HCEC 1CT (cell line): ENCODE measurements at regions not wholly inside any gene's neighbourhood (a gene's known extent, or its start where the extent isn't known, plus 50 kb on each side); places are given as distances from the start of the nearest gene placed in this dataset.
"Not testable (repeated sequence)": the region's sequence is repeated elsewhere in the genome, so short reads cannot be mapped to it uniquely, and the experiment has no call there.

Source experiments
- DNase-seq: peaks from one replicate; pipeline ENCODE4 v3.0.0-alpha.2; 2017

DNA sequence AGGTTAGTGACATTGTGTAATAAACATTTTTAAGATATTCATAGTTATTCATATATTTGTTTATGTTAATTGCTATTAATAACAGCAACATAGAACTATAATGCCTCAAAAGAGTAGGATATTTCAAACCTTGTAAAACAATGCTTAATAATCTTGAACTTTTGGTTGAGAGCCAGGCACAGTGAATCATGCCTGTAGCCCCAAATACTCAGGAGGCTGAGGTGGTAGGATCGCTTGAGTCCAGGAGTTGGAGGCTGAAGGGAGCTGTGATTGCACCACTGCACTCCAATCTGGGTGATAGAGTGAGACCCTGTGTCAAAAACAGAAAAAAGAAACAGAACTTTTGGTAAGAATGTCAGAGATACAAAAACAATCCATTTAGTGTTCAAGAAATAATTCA is 213.9 kb upstream of the SLITRK1 start:
- peak; percentile 48 for DNase-seq

DNA sequence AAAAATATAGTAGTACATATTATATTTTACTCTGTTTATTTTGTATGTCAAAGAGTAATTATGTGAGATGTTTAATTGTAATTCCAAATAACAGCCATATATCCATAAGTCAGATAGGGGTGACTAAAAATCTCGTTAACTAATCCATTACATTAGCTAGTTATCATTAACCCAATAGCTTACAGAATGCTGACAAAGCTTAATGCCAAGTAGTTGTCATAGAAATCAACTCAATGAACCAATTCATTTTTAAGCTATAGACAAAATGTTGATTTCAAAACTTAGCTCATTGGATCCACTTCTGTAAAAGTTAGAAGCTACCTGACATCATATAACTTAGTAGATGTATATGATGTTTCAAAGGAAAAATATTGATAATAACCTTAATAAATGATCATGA is 206.7 kb upstream of the SLITRK1 start:
- DNase-seq: no peak

DNA sequence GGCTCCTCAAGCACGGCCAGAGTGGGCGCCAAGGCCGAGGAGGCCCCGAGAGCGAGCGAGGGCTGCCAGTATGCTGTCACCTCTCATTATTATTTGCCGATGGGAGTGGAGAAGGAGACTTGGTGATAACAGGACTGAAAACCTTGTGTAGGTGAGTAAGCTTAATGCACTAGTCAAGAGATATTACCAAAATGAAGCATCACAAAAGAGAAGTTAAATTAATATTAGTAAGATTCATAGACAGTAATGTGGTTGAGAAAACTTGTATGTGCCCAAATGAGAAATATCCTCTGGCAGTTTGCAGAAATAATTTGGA is 204.5 kb upstream of the SLITRK1 start:
- no peak for DNase-seq

DNA sequence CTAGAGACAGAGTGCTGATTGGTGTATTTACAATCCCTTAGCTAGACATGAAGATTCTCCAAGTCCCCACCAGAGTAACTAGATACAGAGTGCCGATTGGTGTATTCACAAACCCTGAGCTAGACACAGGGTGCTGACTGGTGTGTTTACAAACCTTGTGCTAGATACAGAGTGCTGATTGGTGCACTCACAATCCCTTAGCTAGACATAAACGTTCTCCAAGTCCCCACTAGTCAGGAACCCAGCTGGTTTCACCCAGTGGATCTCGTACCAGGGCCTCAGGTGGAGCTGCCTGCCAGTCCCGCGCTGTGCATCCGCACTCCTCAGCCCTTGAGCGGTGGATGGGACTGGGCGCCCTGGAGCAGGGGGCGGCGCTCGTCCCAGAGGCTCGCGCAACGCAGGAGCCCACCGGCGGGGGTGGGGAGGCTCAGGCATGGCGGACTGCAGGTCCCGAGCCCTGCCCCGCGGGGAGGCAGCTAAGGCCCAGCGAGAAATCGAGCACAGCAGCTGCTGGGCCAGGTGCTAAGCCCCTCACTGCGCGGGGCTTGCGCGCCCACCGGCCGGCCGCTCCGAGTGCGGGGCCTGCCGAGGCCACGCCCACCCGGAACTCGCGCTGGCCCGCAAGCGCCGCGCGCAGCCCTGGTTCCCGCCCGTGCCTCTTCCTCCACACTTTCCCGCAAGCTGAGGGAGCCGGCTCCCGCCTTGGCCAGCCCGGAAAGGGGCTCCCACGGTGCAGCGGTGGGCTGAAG is 204.0 kb upstream of the SLITRK1 start:
- not testable (repeated sequence) for DNase-seq

DNA sequence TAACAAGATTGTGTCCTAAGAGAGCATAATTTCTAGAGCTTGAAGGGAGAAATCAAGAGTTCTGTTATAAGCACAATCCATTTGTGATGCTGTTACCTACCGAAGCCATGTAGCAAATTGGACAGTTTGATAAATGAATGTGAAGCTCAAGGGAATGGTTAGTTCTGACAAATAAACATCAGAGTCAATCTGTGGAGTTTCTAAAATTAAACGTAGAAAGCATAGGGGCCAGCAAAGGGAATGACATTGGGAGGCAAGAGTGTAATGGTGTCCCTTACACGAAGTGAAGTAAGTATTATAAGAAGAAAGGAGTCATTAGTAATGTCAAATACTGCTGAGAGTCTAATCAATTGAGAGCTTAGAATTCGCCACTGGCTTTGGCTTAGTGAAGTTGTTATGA is 200.2 kb upstream of the SLITRK1 start:
- no peak for DNase-seq

DNA sequence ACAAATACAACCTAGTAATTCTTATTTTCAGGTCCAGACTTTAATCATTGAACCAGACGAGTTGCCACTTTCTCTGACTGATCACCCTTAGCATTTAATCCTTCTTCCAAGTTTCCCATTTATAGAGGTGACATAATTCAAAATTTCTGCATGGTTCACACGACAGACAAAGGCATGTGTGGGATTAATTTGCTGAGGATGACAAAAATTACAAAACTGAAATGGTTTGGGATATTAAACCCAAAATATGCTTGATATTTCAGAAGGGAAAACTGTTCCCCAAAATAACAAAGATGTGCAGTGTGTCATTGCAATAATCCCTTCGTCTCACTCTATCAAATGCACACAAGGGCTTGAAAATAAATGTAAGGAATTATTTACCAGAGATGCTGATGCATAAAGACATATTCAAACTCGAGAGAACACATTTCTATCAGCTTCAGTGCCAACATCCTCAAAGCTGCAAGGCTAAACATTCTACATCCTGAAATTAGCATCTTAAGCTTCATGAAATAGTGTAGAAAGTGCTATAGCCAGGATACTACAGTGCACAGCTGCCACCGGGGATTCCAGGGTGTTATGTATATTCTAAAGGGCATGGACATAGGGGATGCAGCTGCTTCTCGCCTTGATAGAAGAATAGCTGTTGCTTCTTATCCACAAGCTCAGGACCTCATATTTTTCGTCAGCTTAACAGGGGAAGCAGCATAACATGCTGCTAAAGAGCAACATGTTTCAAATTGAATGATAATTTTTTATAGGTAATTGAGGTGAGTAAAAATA is 198.7 kb upstream of the SLITRK1 start:
- DNase-seq: no peak

DNA sequence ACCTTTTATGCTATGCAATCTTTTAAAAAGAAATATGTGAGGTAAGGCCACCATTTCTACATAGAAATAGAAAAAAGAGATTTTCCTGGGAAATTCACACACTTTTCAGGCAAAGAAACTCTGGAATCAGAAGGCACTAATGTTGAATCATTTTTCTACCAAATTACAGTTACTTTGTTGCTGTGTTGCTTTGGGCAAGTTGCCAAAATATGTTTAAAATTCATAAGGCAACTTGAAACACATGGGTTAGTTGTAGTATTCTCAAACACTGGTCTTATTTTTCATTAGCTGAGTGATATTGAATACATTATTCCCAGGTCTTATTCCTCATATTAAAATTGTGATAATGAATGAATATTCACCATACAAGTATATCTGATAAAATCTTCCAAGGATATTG is 195.0 kb upstream of the SLITRK1 start:
- DNase-seq: no peak

DNA sequence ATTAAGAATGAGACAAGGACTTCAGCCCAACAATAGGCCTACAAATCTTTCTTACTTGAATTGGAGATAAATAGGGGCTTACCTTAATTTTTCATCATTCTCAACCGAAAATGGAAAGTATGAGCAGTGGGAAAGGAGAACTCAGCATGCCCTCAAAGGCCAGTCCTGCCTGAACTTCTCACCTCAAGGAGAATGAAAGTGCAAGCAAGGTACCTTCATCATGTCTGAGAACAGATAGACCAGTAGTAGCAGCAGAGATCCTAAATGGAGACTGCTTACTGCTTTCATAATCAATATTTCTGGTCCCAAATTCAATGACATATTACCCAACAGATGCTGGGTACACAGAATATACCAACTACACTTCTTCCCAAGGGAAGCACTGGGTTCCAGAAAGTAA is 194.0 kb upstream of the SLITRK1 start:
- no peak for DNase-seq

DNA sequence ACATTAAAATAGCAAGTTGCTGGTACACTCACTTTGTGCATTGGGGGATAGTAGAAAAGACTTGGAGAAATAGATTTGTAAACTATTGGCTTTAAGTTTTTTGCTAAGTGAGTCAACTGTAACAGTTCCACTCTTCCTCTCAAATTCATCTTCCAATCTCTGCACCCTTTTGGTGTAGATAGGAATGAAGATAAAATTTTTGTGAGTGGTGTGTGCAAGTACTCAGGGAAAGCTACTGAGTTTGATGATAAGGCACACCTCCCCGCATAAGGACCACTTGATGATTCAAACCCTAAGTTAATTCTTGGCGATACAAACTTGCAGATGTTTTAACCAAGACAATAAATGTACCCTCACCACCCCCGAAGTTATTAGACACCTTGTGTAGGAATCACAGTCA is 168.3 kb upstream of the SLITRK1 start:
- DNase-seq: no peak

DNA sequence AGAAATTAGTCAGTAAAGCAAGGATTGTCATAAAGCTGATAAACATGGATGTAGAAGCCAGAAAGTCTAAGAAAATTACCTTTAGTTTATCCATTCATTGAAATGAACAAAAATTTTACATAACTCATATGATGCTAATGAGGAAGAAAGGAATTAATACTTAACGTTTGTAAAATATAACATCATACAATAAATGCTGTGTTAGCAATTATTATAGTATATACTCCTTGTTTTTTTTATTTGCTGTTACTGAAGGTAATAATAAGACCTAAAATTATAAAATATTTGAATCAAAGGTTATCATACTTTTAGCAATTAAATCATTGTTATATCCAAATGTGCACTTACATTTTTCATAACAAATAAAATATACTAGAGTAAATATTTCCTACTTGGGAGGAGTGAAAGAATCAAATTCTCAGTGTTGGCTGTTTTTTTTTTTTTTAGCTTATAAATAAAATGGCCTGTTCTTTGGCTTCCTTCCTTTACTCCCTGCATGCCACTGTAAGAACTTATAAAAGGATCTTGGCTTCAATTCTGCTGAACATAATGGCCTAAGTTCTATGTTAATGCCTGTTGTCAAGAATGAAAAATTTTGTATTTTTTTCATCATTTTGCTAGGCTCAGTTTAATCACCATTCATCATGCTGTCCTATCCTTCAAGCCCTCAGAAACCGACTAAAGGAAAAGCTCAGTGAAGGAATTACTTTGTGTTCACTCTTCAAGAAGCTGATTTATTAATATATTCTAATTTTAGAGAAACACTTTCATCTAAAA is 167.4 kb upstream of the SLITRK1 start:
- DNase-seq: no peak

DNA sequence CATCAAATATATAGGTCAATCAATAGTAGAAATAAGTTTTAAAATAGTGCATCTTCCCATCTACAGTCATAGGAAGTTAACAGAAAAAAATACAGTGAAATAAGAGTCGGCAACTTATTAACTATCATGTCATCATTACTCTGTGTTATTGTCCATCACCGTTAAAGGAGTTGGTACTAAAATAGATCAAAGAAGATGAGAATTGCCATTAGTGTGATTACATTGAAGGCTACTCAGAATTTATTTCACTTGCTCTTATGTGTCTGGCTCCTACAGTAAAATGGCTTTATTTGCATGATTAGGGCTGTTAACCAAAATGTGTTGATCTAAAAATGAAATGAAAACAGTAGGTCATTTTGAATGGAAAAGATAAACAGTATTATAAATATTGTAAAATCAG is 162.5 kb upstream of the SLITRK1 start:
- no peak for DNase-seq

DNA sequence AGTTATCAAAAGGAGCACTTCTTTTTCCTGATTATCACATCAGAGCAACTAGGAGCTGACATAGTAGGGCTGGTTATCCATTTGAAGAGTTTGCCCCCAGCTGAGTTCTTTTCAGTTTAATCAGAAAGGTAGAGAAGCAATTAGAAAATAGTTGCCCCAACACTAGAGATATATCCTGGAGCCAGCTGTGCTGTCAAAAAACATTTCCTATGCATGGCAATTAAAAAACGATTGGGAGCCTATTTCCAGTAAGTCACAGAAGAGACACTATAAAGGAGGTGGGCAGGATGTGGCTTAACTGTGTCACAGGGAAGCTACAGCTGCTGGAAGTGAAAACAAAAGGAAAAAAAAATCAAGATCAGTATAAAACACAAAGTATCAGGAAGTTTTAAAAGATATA is 155.7 kb upstream of the SLITRK1 start:
- DNase-seq: no peak

DNA sequence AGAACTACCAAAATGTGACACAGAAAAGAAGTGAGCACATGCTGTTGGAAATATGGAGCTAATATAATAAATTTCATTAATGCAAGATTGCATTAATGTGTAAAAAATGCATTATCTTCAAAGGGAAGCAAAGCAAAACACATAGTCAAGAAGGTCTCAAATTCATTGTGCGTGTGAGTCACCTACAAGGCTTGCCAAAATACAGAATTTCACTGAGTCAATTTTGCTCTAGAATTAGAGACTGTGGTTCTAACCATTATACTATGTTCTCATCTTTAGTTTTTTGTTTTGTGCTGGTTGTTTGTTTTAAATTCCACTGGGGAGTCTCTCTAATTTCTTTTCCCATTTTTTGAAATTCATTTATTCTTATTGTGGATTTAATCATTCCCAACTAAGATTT is 149.8 kb upstream of the SLITRK1 start:
- peak; percentile 34 for DNase-seq

DNA sequence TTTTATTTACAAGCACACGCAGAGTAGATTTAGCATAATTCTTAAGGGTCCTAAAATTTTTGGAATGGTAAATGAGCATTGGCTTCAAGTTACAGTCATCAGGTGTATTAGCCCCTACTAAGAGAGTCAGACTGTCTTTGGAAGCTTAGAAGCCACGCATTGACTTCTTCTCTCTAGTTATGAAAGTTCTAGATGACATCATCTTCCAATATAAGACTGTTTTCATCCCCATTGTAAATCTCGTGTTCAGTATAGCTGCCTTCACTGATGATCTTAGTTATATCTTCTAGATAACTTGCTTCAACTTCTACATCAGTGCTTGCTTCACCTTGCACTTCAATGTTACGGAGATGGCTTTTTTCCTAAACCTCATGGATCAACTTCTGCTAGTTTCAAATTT is 148.8 kb upstream of the SLITRK1 start:
- DNase-seq: no peak

DNA sequence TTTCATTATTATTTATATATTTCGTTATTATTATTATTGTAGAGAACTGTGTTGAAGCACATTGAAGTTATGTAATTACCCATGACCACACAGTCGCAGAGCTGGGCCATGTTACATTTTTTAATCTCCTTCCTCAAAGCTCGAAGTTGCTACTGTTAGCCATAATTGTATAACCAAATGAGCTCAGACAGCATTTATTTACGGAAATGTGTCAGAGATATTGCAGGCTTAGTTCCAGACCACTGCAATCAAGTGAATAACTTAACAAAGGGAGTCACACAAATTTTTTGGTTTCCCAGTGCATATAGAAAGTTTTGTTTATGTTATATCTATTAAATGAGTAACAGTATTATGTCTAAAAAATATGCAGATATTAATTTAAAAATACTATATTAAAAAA is 147.1 kb upstream of the SLITRK1 start:
- DNase-seq: peak; percentile 32

DNA sequence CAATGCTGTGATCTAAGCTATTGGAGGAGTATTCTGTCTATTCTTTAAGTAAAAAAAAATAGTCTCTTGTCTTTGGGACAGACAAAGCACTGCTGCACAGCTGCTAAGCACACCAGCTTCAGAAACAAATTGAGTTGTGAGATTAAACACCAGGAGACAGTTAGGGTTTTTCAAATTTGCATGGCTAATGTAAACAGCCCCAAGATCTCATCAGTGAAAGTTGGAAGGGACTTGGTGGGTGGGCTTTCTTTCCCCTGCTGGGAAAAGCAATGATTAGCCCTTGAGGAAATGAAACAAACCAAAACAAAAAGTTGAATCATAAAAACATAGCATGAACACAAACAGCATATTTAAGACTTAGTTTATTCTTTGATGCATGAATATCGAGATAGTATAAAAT is 143.6 kb upstream of the SLITRK1 start:
- no peak for DNase-seq

DNA sequence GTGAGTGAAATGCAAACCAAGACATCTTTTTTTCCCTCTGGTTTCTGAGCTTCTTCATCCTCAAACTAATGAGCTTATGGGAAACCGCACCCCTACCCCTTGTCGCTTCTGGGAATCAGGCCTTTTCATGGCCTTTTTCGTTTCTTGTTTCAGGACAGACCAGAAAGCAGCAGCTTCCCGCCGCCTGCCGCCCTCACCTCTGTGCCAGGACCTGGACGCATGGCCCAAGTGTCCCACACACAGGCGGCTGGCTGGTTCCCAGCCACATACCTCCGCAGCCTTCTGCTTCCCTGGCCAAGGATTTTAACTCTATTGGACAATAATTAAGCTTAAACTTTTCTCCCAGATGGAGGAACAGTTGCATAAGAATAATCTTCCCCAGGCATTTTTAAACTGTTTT is 114.1 kb upstream of the SLITRK1 start:
- no peak for DNase-seq

DNA sequence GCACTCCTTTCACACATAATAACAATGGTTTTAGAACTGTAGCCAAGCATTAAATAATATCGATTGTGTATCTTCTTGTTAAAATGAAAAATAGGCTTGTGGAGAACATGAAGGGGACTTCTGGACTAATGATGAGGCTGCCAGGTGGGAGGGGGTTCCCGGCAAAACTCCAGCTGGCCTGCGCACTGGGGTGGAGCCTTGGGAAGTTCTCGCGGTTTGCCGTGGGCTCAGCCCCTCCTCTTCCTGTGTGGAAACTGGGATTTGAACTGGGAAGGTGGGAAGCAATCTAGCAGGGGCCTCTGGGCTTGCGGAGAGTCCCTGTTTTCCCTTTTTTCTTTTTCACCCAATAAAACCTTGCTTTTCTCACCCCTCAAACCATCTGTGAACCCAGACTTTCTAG is 113.7 kb upstream of the SLITRK1 start:
- DNase-seq: no peak

DNA sequence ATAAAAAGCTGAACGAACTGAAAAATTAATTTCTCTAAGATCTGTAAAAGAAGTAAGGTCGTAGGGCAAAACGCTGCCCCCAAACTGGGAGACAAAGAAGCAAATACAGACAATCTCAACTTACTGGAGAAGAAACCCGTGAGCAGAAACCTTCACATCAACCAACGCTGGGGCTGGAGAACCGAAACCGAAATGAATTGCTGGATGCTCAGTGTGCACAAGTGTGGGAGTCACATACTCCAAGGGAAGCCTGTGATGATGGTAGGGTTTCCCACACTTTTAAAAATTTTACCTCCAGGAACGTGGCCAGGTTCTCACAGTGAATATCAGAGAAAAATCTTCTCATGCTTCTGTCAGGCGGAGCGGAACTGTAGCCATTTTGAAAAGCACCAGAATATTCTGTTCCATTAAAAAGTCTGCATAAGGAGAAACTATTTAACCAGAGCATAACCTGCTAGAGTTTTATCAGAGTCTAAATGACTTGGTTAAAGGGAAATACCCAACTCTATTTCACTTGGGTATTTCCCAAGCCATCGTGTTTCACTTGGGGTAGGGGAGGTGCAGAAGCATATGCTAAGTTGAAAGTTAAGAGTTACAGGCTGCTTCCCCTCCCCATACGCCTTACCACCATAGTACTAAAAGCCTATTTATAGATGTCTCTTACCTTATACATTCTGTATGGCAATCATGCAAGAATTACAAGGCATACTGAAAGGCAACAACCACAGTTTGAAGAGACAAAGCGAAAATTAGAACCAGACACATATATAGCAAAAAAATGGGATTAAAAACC is 110.5 kb upstream of the SLITRK1 start:
- no peak for DNase-seq

DNA sequence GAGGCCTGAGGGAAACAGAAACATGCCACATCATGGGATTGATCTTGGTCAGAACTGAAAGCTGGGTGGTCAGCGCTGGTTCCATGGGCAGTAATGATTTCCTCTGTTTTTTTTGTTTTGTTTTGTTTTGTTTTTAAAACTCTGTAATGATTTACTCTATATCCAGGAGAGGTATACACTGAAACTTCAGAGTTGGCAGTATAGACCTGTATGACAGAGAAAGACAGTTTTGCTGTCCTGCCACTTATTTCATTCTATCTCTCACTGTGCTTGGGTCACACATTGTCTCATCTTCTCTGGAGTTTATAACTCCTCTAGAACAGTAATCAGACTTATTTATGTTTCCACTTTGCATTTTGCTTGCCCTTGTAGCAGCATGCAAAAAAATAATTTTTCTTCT is 105.1 kb upstream of the SLITRK1 start:
- DNase-seq: no peak

DNA sequence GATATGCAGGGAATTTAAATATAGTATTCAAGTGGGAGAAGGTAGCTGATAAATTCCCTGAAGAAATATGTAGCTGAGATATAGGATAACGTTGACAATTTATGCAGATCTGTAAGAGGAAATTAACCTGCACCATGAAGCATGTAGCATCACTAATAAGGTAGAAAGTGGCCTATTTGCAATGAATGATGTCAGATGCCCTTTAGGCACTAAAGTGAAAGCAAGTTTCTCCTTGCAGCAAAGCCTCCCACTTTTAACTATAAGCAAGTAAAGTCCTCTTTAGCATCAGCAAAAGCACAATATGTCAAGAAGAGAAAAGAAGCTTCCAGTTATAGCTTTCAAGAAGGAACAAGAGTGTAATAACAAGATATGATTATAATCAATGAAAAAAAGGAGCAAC is 102.5 kb upstream of the SLITRK1 start:
- no peak for DNase-seq

DNA sequence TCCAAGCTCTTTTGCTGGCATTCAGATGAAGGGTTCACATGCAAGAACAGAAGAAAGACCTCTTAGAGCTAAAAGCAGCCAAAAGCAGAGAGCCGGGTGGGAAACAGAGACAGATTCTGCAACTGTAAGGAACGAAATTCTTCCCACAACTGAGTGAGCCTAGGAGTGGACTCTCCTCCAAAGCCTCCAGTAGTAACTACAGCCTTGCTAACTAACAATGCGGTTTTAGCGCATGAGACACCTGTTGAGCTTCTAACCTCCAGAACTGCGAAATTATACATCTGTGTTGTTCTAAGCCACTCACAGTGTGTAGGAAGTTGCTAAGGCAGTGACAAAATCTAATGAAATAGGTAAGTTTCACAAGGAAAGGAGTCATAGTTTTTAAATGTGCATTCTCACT is 98.1 kb upstream of the SLITRK1 start:
- DNase-seq: no peak

DNA sequence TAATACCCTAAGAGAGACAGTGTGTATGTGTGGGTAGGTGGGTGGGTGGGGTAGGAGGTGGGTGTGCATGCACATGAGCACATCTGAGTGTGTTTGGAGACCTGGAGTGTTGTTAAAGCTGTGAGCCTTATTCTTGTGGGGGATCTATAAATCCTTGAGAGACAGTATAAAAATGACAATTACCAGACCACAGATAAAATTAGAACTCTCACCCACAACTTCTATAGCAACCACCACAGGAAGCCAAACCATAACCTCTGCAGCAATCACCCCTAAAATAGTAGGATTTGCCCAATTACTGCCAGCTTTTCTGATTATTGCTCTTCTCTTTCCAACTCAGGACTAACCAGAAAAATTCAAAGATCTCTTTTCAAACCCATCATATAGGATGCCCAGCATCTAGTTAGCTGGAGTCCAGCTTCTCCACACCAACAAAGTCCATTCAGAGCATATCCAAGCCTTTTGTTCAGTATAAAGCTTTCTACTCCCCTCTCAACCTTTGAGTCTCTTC is 93.4 kb upstream of the SLITRK1 start:
- no peak for DNase-seq
